Mesenchymal stem cell (in vitro differentiated cells and primary cell): ENCODE measurements at regions not wholly inside any gene's neighbourhood (a gene's known extent, or its start where the extent isn't known, plus 50 kb on each side); places are given as distances from the start of the nearest gene placed in this dataset.
"Not testable (repeated sequence)": the region's sequence is repeated elsewhere in the genome, so short reads cannot be mapped to it uniquely, and the experiment has no call there.

Source experiments
- DNase-seq: peaks from one replicate; pipeline ENCODE4 v3.0.0-alpha.2; 2013
- H2AFZ ChIP-seq: one replicate; pipeline ENCODE4 v1.6.1; 2013; ENCODE audit warnings: low read depth, mild to moderate bottlenecking, control low read depth, inconsistent platforms, low read length, moderate library complexity
- H2AK5ac ChIP-seq: 2 replicates; pipeline ENCODE4 v1.6.1; 2013; ENCODE audit warnings: low read length, moderate library complexity, mild to moderate bottlenecking, inconsistent platforms; ENCODE audit not compliant: severe bottlenecking
- H2BK120ac ChIP-seq: one replicate; pipeline ENCODE4 v1.6.1; 2013; ENCODE audit warnings: low read depth, mild to moderate bottlenecking, inconsistent platforms, low read length, moderate library complexity
- H2BK12ac ChIP-seq, 2 experiments: one replicate each; pipeline ENCODE4 v1.6.1; 2013; ENCODE audit warnings: inconsistent platforms in 2 of 2, low read length in 2 of 2, mild to moderate bottlenecking in 2 of 2, moderate library complexity in 2 of 2, control low read depth in 1 of 2
- H2BK15ac ChIP-seq: one replicate; pipeline ENCODE4 v1.6.1; 2013; ENCODE audit warnings: mild to moderate bottlenecking, low read depth, inconsistent platforms; ENCODE audit not compliant: poor library complexity, severe bottlenecking
- H2BK5ac ChIP-seq: 2 replicates; pipeline ENCODE4 v1.6.1; 2013; ENCODE audit warnings: low read depth, mild to moderate bottlenecking, low read length, control low read depth, inconsistent platforms; ENCODE audit not compliant: poor library complexity, severe bottlenecking
- H3K14ac ChIP-seq, 2 experiments: one replicate each; pipeline ENCODE4 v1.6.1; 2013; ENCODE audit warnings: inconsistent platforms in 2 of 2, low read length in 2 of 2, control low read depth in 1 of 2, mild to moderate bottlenecking in 1 of 2, moderate library complexity in 1 of 2
- H3K18ac ChIP-seq, 2 experiments: one replicate each; pipeline ENCODE4 v1.6.1; 2013; ENCODE audit warnings: inconsistent platforms in 2 of 2, low read length in 2 of 2, control low read depth in 1 of 2, low read depth in 1 of 2, mild to moderate bottlenecking in 1 of 2
- H3K23ac ChIP-seq, 2 experiments: one replicate each; pipeline ENCODE4 v1.6.1; 2013; ENCODE audit warnings: inconsistent platforms in 2 of 2, low read length in 2 of 2, mild to moderate bottlenecking in 2 of 2, moderate library complexity in 2 of 2, control low read depth in 1 of 2
- H3K27ac ChIP-seq: 2 replicates; pipeline ENCODE4 v1.5.1; 2013; ENCODE audit warnings: mild to moderate bottlenecking, moderate library complexity, low read length, control low read depth, inconsistent platforms; ENCODE audit not compliant: poor library complexity, severe bottlenecking
- H3K27me3 ChIP-seq, 2 experiments: 2 replicates each; pipeline versions ENCODE4 v1.6.1 to v1.7.0; 2013; ENCODE audit warnings: low read length in 2 of 2, mild to moderate bottlenecking in 2 of 2, moderate library complexity in 2 of 2, control low read depth in 1 of 2, inconsistent platforms in 1 of 2; ENCODE audit not compliant: control insufficient read depth in 1 of 2, insufficient read depth in 1 of 2
- H3K36me3 ChIP-seq, 2 experiments: 2 replicates each; pipeline versions ENCODE4 v1.6.1 to v1.7.0; 2013; ENCODE audit warnings: low read length in 2 of 2, control low read depth in 1 of 2, inconsistent platforms in 1 of 2, low read depth in 1 of 2, mild to moderate bottlenecking in 1 of 2; ENCODE audit not compliant: insufficient read depth in 2 of 2, control insufficient read depth in 1 of 2
- H3K4ac ChIP-seq, 2 experiments: one replicate each; pipeline ENCODE4 v1.6.1; 2013; ENCODE audit warnings: inconsistent platforms in 2 of 2, low read length in 2 of 2, mild to moderate bottlenecking in 2 of 2, moderate library complexity in 2 of 2, control low read depth in 1 of 2, low read depth in 1 of 2
- H3K4me1 ChIP-seq: 2 replicates; pipeline ENCODE4 v1.6.1; 2013; ENCODE audit warnings: low read depth, low read length, control low read depth; ENCODE audit not compliant: control insufficient read depth, insufficient read depth
- H3K4me2 ChIP-seq: 2 replicates; pipeline ENCODE4 v1.6.1; 2013; ENCODE audit warnings: low read length, mild to moderate bottlenecking, inconsistent platforms; ENCODE audit not compliant: poor library complexity, severe bottlenecking
- H3K4me3 ChIP-seq, 2 experiments: 2 replicates each; pipeline versions ENCODE4 v1.5.1 to v1.7.0; 2013; ENCODE audit warnings: low read length in 2 of 2, mild to moderate bottlenecking in 2 of 2, control low read depth in 1 of 2, low read depth in 1 of 2; ENCODE audit not compliant: insufficient read depth in 1 of 2
- H3K79me1 ChIP-seq: replicated peaks from 2 replicates; pipeline ENCODE4 v1.6.1; 2013; ENCODE audit warnings: mild to moderate bottlenecking, control low read depth, low read length, inconsistent platforms; ENCODE audit not compliant: poor library complexity, severe bottlenecking
- H3K9ac ChIP-seq: 2 replicates; pipeline ENCODE4 v1.7.0; 2013; ENCODE audit warnings: mild to moderate bottlenecking, low read length, moderate library complexity
- H3K9me3 ChIP-seq: 2 replicates; pipeline ENCODE4 v1.7.0; 2013; ENCODE audit warnings: mild to moderate bottlenecking, low read length; ENCODE audit not compliant: control insufficient read depth
- H4K8ac ChIP-seq: one replicate; pipeline ENCODE4 v1.6.1; 2013; ENCODE audit warnings: inconsistent platforms, mild to moderate bottlenecking, low read length, moderate library complexity
- H4K91ac ChIP-seq: one replicate; pipeline ENCODE4 v1.6.1; 2013; ENCODE audit warnings: mild to moderate bottlenecking, low read length, inconsistent platforms
- WGBS: methylation state at CpG from one replicate; pipeline ENCODE4 v1.1.7; 2013; ENCODE audit warnings: mixed read lengths; 5-methylcytosine and 5-hydroxymethylcytosine counted together

GRCh38 chr14:49073292-49073691, 512.9 kb downstream of the RPS29 start:
- not testable (repeated sequence) for H2BK5ac ChIP-seq, H2BK15ac ChIP-seq, H3K27ac ChIP-seq, H3K4ac ChIP-seq, H3K14ac ChIP-seq, H3K18ac ChIP-seq, H3K27me3 ChIP-seq, H4K91ac ChIP-seq, H3K4me3 ChIP-seq, H3K79me1 ChIP-seq, H2BK120ac ChIP-seq, H3K9ac ChIP-seq, H3K9me3 ChIP-seq, H3K23ac ChIP-seq, H3K4me1 ChIP-seq, H3K4me2 ChIP-seq, H2AFZ ChIP-seq, H2AK5ac ChIP-seq, DNase-seq, H2BK12ac ChIP-seq, H3K36me3 ChIP-seq, H4K8ac ChIP-seq

- no peak overlapping the region for H2AK5ac ChIP-seq
- DNase-seq, result no peak
- H3K27ac ChIP-seq, result no peak overlapping the region
- H2BK120ac ChIP-seq, result no peak overlapping the region
- H4K8ac ChIP-seq, result no peak overlapping the region
- peaks cover 8% of the 10 kb centered on the region for H3K9me3 ChIP-seq
- H3K4me2 ChIP-seq, result no peak overlapping the region
- H3K4me3 ChIP-seq, result no peak overlapping the region
- H3K36me3 ChIP-seq, result no peaks in the 10 kb centered on the region
- H2BK15ac ChIP-seq, result no peak overlapping the region
- no peaks in the 10 kb centered on the region for H3K27me3 ChIP-seq
- H3K79me1 ChIP-seq, result no peaks in the 10 kb centered on the region
- H3K18ac ChIP-seq, result no peak overlapping the region
- no peak overlapping the region for H3K9ac ChIP-seq
- no peak overlapping the region for H3K23ac ChIP-seq
- no peaks in the 10 kb centered on the region for H3K4me1 ChIP-seq
- no CpG with 5 or more reads among the region's 1 CpG for WGBS
- no peak overlapping the region for H3K14ac ChIP-seq
- H2BK12ac ChIP-seq, result no peak overlapping the region
- no peak overlapping the region for H4K91ac ChIP-seq
- no peak overlapping the region for H2BK5ac ChIP-seq
- no peak overlapping the region for H3K4ac ChIP-seq
- no peak overlapping the region for H2AFZ ChIP-seq
Measured at GRCh38 chr14:49058511-49058910, 527.7 kb downstream of the RPS29 start.

GRCh38 chr14:49057838-49058510, 528.2 kb downstream of the RPS29 start:
- no peak overlapping the region for H3K4ac ChIP-seq
- H3K27ac ChIP-seq, result no peak overlapping the region
- H3K18ac ChIP-seq, result no peak overlapping the region
- H3K4me1 ChIP-seq, result no peaks in the 10 kb centered on the region
- no peak for DNase-seq
- WGBS, result no CpG with 5 or more reads among the region's 1 CpG
- H3K27me3 ChIP-seq, result no peaks in the 10 kb centered on the region
- no peak overlapping the region for H3K23ac ChIP-seq
- H2BK5ac ChIP-seq, result no peak overlapping the region
- no peak overlapping the region for H2AFZ ChIP-seq
- no peak overlapping the region for H3K14ac ChIP-seq
- H2BK15ac ChIP-seq, result no peak overlapping the region
- H2AK5ac ChIP-seq, result no peak overlapping the region
- no peak overlapping the region for H3K9ac ChIP-seq
- H2BK12ac ChIP-seq, result no peak overlapping the region
- H3K4me3 ChIP-seq, result no peak overlapping the region
- no peaks in the 10 kb centered on the region for H3K79me1 ChIP-seq
- H3K36me3 ChIP-seq, result no peaks in the 10 kb centered on the region
- H3K4me2 ChIP-seq, result no peak overlapping the region
- no peak overlapping the region for H4K8ac ChIP-seq
- H2BK120ac ChIP-seq, result no peak overlapping the region
- H3K9me3 ChIP-seq, result peaks cover 4% of the 10 kb centered on the region
- no peak overlapping the region for H4K91ac ChIP-seq

DNA sequence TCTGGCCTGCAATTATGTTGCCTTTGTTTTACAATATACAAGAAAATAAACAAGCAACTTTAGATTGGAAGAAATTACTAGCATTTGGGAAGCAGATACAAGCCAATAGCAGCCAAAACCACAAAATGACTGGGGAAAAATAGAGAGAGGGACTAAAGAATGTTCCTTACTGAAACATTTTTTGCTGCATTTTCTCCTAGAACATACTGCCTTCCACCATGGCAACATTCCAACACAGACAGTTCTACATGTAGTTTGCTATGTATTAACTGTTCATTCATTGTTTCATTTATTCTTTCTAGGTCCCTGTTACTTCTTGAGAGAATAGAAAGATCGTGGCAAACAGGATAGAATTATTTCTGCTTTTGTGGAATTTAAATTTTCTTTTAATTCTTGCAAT, 530.2 kb downstream of the RPS29 start:
- Histone ChIP-seq H3K36me3 (no peaks in the 10 kb centered on the region), H3K9ac (no peak overlapping the region), H3K23ac (no peak overlapping the region), H2BK12ac (no peak overlapping the region), H3K27ac (no peak overlapping the region), H3K14ac (no peak overlapping the region), H2AK5ac (no peak overlapping the region), H4K91ac (no peak overlapping the region), H3K4me1 (peaks cover under 1% of the 10 kb centered on the region), H3K18ac (no peak overlapping the region), H3K27me3 (no peaks in the 10 kb centered on the region), H2BK5ac (no peak overlapping the region), H2BK15ac (no peak overlapping the region), H2BK120ac (no peak overlapping the region), H3K79me1 (no peaks in the 10 kb centered on the region), H4K8ac (no peak overlapping the region), H3K4me2 (no peak overlapping the region), H3K4ac (no peak overlapping the region), H3K9me3 (no peaks in the 10 kb centered on the region), H2AFZ (no peak overlapping the region), H3K4me3 (no peak overlapping the region)
- DNase-seq, result no peak
- whole genome bisulfite sequencing, result no CpG with 5 or more reads among the region's 1 CpG
